ENCODE measurements at regions not wholly inside any gene's neighbourhood (a gene's known extent, or its start where the extent isn't known, plus 50 kb on each side); places are given as distances from the start of the nearest gene placed in this dataset.

GRCh38 chr12:45124485-45125155, 73.7 kb upstream of the DBX2 start:
- no peak for TF ChIP-seq CTCF (IDR thresholded peaks at IDR 0.05; ENCODE audit: insufficient read depth, low read depth, low read length)
- POLR2A ChIA-PET, result no interaction called here
- CTCF ChIA-PET, result no interaction called here

GRCh38 chr12:45125997-45126396, 75.1 kb upstream of the DBX2 start:
- no peak for DNase-seq (ENCODE audit: low read depth)
- ChIA-PET CTCF (interaction anchor here (0.7 kb wide), 1 partner anchor 638 kb away, joined by 3 read pairs; no protein-coding TSS in a partner anchor), POLR2A (no interaction called here)
- TF ChIP-seq CTCF (IDR thresholded peaks at IDR 0.05; ENCODE audit: insufficient read depth, low read depth, low read length), result no peak
- no peak overlapping the region for H3K4me3 ChIP-seq (ENCODE audit: low read depth, low read length)
- peaks cover 1% of the 10 kb centered on the region; the same call in 1 of the 2 replicates for H3K27me3 ChIP-seq (ENCODE audit: control insufficient read depth, insufficient read depth, low read length)
- H3K36me3 ChIP-seq (ENCODE audit: control insufficient read depth, insufficient read depth, low read length), result no peaks in the 10 kb centered on the region

More at GRCh38 chr12:45124485-45125155, 73.7 kb upstream of the DBX2 start:
- peaks cover 1% of the 10 kb centered on the region; the same call in 1 of the 2 replicates for H3K27me3 ChIP-seq (ENCODE audit: control insufficient read depth, insufficient read depth, low read length)
- no peak for DNase-seq (ENCODE audit: low read depth)
- no peak overlapping the region for H3K4me3 ChIP-seq (ENCODE audit: low read depth, low read length)
- H3K36me3 ChIP-seq (ENCODE audit: control insufficient read depth, insufficient read depth, low read length), result no peaks in the 10 kb centered on the region

GRCh38 chr12:45128637-45129036, 77.7 kb upstream of the DBX2 start:
- TF ChIP-seq CTCF (IDR thresholded peaks at IDR 0.05; ENCODE audit: insufficient read depth, low read depth, low read length), result no peak
- CTCF ChIA-PET, result interaction anchor here (1.0 kb wide), 1 partner anchor 30 kb away, joined by 3 read pairs; no protein-coding TSS in a partner anchor
- no peak for DNase-seq (ENCODE audit: low read depth)
- Histone ChIP-seq H3K27me3 (ENCODE audit: control insufficient read depth, insufficient read depth, low read length) (peaks cover 1% of the 10 kb centered on the region; the same call in 1 of the 2 replicates), H3K4me3 (ENCODE audit: low read depth, low read length) (no peak overlapping the region), H3K36me3 (ENCODE audit: control insufficient read depth, insufficient read depth, low read length) (no peaks in the 10 kb centered on the region)
- POLR2A ChIA-PET, result no interaction called here

GRCh38 chr12:45130881-45131281, 80.0 kb upstream of the DBX2 start:
- ChIA-PET CTCF (interaction anchor here (1.0 to 1.3 kb wide), 4 partner anchors 24 to 608 kb away, joined by 3 to 4 read pairs (median 3); no protein-coding TSS in a partner anchor), POLR2A (no interaction called here)
- TF ChIP-seq CTCF (IDR thresholded peaks at IDR 0.05; ENCODE audit: insufficient read depth, low read depth, low read length), result peak; percentile 73
- DNase-seq (ENCODE audit: low read depth), result peak; percentile 8
- Histone ChIP-seq H3K27me3 (ENCODE audit: control insufficient read depth, insufficient read depth, low read length) (peaks cover under 1% of the 10 kb centered on the region; the same call in 1 of the 2 replicates), H3K36me3 (ENCODE audit: control insufficient read depth, insufficient read depth, low read length) (no peaks in the 10 kb centered on the region), H3K4me3 (ENCODE audit: low read depth, low read length) (no peak overlapping the region)

- no peaks in the 10 kb centered on the region; the same call in 1 of the 2 replicates for H3K27me3 ChIP-seq (ENCODE audit: control insufficient read depth, insufficient read depth, low read length)
- TF ChIP-seq CTCF (IDR thresholded peaks at IDR 0.05; ENCODE audit: insufficient read depth, low read depth, low read length), result no peak
- POLR2A ChIA-PET, result no interaction called here
- H3K4me3 ChIP-seq (ENCODE audit: low read depth, low read length), result no peak overlapping the region
- H3K36me3 ChIP-seq (ENCODE audit: control insufficient read depth, insufficient read depth, low read length), result no peaks in the 10 kb centered on the region
- DNase-seq (ENCODE audit: low read depth), result no peak
- CTCF ChIA-PET, result interaction anchor here (1.3 kb wide), 1 partner anchor 24 kb away, joined by 3 read pairs; no protein-coding TSS in a partner anchor
Measured at GRCh38 chr12:45131506-45131905, 80.6 kb upstream of the DBX2 start.
